SK-N-SH (cell line): ENCODE measurements at regions not wholly inside any gene's neighbourhood (a gene's known extent, or its start where the extent isn't known, plus 50 kb on each side); places are given as distances from the start of the nearest gene placed in this dataset.
"Not testable (repeated sequence)": the region's sequence is repeated elsewhere in the genome, so short reads cannot be mapped to it uniquely, and the experiment has no call there.

Source experiments
- CTCF ChIP-seq: fragments of 200-600 bp; sonication (generic); IDR thresholded peaks from 2 replicates; pipeline ENCODE4 v1.6.1; 2017; ENCODE audit warnings: antibody characterized with exemption, mild to moderate bottlenecking, moderate library complexity
- MAX ChIP-seq: IDR thresholded peaks from 2 replicates; pipeline ENCODE4 v1.4.0; 2012; ENCODE audit warnings: low read depth
- POLR2AphosphoS5 ChIP-seq: IDR thresholded peaks from 2 replicates; pipeline ENCODE4 v1.6.1; 2012; ENCODE audit warnings: low read depth, low read length
- TAF1 ChIP-seq: IDR thresholded peaks from 2 replicates; pipeline ENCODE4 v1.6.1; 2012; ENCODE audit warnings: low read depth, mild to moderate bottlenecking, low read length, moderate library complexity, borderline replicate concordance
- TCF12 ChIP-seq: IDR thresholded peaks from 2 replicates; pipeline ENCODE4 v1.4.0; 2012
- ZBTB33 ChIP-seq: IDR thresholded peaks from 2 replicates; pipeline ENCODE4 v1.4.0; 2012; ENCODE audit warnings: low read depth, borderline replicate concordance

GRCh38 chr1:91207691-91208090 is 185.9 kb upstream of the ZNF644 start:
- not testable (repeated sequence) for TF ChIP-seq ZBTB33, MAX, CTCF, TCF12, POLR2AphosphoS5, TAF1
